NCI-H1092 (cell line): ENCODE measurements at regions not wholly inside any gene's neighbourhood (a gene's known extent, or its start where the extent isn't known, plus 50 kb on each side); places are given as distances from the start of the nearest gene placed in this dataset.

Experiments
- DNase-seq: peaks from one replicate; lab custom pipeline; 2025; lab: John Stamatoyannopoulos, UW

DNA sequence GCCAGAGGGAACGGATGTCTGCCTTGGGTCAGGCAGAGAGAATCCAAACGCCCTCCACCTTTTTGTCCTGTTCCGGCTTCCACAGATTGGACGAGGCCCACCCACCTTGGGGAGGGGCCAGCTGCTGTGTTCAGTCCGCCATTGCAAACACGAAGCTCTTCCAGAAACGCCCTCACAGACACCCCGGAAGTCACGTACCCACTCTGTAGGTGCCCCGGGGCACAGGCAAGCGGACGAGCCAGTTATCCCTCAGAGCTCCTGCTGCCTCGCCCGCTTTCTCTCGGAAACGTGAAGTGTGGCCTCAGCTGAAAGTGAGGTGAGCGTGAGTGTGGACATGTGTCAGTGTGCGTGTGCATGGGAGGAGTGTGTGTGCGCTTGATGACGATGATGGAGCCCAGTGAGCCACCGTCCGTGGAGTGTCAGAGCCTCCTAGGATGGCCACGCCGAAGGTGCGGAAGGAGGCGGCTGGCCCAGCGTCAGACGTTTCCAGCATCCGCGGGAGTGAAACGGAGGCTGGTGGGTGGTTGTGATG, 869.2 kb downstream of the TBC1D22A start:
- DNase-seq = peak; percentile 54

DNA sequence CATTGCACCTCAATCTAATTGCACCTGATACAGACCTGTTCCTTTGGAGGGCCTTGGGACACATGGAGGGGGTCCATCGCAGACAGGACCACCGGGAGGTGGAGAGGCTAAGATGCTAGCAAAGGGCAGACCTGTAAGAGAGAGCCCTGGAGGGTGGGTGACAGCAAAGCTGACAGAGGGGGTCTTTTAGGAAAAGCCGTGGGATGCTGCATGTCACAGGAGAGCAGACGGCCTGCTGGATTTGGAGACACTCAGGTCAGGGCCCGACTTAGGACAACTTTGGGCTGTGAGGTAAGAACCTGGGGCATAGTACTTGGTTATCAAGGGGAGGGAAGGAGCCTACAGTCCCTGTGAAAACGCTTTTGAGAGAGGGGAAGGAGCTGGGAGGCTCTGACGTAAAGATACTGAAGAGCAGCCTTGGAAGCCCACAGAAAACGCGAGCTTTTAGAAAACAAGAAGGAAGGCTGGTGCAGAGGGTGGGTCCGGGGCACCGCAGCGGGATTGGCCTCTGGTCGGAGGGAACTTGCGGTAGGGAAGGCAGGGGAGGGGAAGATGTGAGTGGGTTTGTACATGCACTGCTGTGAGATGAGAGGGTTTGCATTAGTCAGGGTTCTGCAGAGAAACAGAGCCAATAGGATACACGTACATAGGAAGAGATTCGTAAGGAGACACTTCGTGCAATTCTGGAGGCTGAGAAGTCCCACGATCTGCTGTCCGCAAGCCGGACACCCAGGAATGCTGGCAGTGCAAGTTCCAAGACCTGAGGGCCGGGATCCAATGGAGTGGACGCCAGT, 868.5 kb downstream of the TBC1D22A start:
- no peak for DNase-seq

- no peak for DNase-seq
These were observed 867.6 kb downstream of the TBC1D22A start for GRCh38 chr22:47629791-47630655.

DNA sequence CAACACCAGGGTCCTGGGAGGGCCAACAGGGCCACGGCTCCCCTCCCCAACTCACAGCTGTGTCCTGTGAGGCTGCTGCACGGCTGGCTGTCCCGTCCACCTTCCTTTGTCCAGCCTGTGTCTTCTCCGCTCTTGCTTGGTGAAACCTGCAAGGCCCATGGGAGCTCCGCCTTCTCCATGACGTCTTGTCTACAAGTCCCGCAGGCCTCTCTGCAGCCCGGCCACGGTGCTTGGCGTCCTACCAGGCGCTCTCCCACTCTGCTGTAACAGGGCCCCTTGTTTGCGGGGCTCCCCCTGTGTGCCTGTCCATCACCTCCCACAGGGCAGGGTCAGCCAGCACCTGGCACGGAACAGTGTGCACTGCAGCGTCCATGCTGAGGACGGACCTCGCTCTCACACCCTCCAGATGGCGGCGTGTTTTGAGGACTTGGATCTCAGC, 866.8 kb downstream of the TBC1D22A start:
- no peak for DNase-seq

DNA sequence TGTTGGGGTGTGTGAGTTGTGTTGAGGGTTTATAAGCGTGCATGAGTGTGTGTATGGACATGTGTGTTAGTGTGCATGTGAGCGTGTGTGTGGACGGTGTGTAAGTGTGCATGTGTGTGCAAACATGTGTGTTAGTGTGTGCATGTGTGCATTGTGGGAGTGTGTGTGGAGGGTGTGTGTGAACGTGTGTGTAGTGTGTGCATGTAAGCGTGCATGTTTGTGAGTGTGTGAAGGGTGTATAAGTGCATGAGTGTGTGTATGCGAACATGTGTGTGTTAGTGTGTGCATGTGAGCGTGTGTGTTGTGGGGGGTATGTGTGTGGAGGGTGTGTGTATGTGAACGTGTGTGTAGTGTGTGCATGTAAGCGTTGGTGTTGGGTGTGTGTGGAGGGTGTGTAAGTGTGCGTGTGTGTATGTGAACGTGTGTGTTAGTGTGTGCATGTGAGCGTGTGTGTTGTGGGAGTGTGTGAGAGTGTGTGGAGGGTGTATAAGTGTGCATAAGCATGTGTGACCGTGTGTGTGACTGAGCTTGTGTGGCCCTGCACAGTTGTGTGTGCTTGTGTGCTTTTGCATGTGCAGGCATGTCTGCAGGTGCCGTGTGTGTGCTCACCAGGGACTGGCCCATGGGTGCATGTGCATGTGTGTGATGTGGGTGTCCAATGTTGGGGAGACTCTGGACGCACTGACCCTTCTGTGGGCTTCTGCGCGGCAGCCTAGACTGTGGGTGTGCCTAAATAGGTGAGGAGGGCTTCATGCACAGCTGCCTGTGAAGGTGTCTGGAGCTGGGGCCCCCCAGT, 866.2 kb downstream of the TBC1D22A start:
- DNase-seq = no peak

GRCh38 chr22:47627556-47628253, 865.3 kb downstream of the TBC1D22A start:
- no peak for DNase-seq

DNA sequence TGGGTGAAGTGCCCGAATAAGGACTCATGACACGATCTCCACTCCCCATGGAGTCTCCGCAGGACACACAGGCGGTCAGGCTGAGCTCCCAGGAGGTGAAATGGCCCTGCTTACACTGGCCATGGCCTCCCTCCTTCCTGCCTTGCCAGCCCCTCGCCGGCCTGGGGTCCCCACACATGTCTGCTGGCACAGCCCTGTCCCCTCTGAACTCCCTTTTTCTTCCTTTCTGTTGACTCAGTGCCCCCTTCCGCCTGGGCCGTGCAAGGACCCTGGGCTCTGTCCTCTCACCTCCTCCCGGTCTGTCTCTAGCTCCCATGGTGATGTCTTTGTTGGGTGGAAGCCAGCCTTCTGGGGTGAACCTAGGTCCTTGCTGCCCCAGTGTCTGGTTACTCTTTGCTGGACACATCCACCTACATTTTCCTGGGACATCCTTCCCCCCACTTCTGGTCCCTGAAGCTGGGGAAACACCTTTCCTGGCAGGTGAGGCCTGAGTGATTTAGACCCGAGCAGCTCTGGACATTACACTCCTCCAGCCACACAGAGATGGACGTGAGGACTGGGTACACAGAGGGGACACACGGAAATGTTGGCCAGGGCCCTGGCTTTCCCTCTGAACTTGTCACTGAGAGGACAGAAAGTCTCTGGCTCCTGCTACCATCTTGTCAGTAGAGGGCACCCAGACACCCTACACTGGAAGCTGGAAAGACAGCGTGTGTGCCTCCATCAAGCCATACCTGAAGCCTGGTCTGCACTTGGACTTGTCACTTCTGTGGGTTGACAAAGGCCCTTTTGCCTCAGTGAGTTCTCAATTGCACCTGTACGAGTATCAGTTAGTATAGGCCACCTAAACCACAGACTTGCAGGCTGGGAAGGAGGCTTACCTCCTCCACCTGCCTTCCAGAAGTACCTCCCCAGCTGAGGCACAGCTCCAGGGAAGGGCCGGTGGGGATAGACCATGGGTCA, 864.3 kb downstream of the TBC1D22A start:
- DNase-seq = no peak

GRCh38 chr22:47625531-47626427, 863.3 kb downstream of the TBC1D22A start:
- DNase-seq = no peak

GRCh38 chr22:47625013-47625385, 862.5 kb downstream of the TBC1D22A start:
- DNase-seq = no peak

DNA sequence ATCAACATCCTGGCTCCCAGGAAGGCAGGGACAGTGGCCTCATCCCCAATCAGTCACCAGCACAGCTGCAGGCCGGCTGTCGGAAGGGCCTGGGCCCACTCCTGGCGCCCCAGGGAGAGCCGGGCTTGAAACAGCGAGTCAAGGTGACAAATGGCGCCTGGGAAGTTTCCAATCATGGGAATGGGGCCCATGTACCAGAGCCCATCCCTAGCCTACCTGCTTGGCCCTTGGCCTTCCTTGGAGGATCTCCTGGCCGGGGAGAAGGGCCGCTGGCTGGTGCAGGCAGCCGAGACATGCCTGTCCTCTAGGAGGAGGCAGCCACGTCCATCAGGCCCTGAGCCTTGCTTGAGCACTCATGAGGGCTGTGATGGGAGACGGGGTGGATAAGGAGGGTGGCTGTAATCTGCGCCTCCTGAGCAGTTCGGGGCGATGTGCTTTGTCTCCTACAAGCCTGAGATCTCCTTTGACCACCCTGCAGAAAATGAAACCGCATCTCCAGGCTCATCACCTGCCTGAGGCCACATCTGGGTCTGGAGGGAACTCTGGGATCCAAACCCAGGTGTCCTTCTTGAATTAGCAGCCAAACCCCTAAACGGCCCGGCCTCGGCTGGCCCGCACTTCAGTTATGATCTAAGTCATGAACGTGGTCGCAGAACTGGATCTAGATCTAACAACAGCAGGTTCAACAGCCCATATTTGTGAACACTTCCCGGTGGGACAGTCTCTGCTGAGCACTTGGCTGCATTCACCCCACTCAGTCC, 862.0 kb downstream of the TBC1D22A start:
- DNase-seq = no peak

DNA sequence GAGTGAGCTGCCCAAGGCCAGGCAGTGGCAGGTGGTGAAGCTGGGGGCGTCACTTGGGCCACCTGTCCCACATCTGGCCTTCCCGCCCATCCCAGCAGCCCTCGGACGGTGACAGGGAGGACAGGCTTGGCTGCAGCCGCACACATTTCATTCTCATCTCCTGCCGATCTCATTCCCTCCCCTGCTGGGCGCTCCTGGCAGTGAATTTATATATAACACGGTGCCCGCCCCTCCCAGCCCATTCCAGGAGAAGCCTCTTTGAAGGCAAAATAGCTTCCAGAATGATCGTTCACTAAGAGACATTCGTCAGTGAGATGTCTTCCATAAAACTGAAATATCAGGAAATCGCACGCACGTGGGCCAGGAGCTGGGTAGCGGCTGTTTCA, 861.3 kb downstream of the TBC1D22A start:
- DNase-seq = no peak

DNA sequence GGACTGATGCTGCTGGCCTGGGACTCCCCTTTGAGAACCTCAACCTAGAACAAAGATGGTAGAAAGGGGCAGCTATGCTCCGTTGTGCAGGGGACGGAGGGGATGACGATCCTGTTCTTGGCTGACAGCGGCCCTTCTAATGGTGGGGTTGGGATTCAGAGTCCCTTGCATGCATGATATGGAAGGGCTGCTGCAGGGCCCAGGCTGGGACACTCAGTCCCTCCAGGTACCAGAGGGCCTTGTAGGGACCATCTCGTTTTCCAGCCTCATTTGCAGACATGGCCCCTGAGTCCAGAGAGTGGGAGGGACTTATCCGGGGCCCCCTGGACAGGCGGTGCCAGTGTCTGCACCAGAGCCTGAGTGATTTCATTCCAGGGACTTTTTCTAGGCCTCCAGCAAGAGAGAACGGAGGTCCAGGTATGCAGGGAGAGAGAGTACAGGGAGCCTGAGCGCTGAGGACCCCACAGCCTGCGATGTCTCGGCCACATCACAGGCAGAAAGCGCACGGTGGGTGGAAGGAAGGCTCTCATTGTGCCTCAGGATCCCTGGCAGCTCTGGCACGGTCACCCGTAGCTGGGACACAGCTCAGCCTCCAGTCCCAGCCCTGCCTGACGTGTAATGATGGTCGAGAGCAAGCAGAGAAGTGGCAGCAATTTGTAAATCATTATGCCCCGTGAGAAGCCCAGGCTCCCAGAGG, 860.8 kb downstream of the TBC1D22A start:
- DNase-seq = no peak

DNA sequence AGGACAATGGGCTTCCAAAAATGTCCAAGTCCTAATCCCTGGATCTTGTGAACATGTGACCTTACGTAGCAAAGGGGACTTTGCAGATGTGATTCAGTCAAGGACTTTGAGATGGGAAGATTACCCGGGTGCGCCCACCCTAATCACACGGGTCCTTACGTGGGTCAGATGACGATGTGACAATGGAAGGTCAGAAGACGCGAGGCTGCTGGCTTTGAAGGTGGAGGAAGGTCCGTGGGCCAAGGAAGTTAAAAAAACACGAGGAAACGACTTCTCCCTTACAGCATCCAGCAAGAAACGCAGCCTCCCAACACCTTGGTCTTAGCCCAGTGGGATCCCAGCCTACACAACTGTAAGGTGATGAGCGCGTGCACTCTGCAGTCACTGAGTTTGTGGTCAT, 860.1 kb downstream of the TBC1D22A start:
- no peak for DNase-seq

DNA sequence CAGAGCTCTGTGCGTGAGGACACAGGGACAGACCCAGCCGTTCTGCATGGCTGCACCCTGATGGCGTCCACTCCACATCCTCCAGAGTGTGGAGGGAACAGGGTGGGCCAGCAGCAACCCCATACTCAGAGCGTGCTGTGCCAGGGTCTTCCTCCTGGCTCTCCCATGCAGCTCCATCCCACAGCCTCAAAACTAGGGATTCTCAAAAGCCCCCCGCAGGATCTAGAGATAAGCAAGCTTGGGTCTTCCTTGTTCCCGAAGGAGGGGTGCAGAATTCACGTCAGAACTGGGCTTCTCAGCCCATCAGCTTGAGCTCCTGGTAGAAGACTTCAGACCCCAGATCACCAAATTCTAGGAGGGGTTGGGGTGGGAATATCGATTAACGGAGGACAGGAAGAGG, 858.8 kb downstream of the TBC1D22A start:
- no peak for DNase-seq

- DNase-seq = no peak
These were observed 857.9 kb downstream of the TBC1D22A start for GRCh38 chr22:47620391-47620790.

DNA sequence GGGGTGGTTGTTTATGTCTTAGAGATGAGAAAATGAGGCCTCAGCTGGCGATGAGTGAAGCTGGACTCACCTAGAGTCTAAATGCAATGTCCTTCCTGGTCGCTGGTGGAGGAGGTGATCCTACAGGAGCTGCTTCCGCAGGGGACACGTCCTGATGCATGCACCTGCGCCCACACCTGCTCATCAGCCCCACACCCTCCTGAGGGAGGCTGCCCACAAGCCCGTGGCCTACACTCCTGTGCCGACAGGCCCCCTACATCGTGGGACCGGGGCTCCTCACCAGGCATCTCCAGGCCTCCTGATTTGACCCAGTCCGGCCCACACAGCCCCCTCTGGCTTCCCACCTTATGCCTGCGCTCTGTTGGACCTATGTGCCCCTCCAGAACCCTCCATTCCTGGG, 857.2 kb downstream of the TBC1D22A start:
- DNase-seq = no peak

- no peak for DNase-seq
These were observed 855.9 kb downstream of the TBC1D22A start for GRCh38 chr22:47618180-47619010.
